Astrocyte (in vitro differentiated cells and primary cell): ENCODE measurements at regions not wholly inside any gene's neighbourhood (a gene's known extent, or its start where the extent isn't known, plus 50 kb on each side); places are given as distances from the start of the nearest gene placed in this dataset.

ENCODE experiments used
- CTCF ChIP-seq: IDR thresholded peaks from 2 replicates; pipeline ENCODE4 v1.5.1; 2011; ENCODE audit warnings: low read depth, mild to moderate bottlenecking, inconsistent platforms, low read length, moderate library complexity; ENCODE audit not compliant: insufficient read depth
- EZH2 ChIP-seq: IDR thresholded peaks from 2 replicates; pipeline ENCODE4 v1.6.1; 2012; ENCODE audit warnings: mild to moderate bottlenecking, low read length, inconsistent platforms; ENCODE audit not compliant: insufficient read depth

GRCh38 chr12:89085421-89085820 is 266.9 kb downstream of the DUSP6 start:
- TF ChIP-seq CTCF, result no peak
- no peak for TF ChIP-seq EZH2
